Right cardiac atrium (tissue), 5 donors: ENCODE measurements at regions not wholly inside any gene's neighbourhood (a gene's known extent, or its start where the extent isn't known, plus 50 kb on each side); places are given as distances from the start of the nearest gene placed in this dataset.
"Not testable (repeated sequence)": the region's sequence is repeated elsewhere in the genome, so short reads cannot be mapped to it uniquely, and the experiment has no call there.

Experiments used
- ATAC-seq, 2 donors: fragments of 200-7000 bp; cut with Tn5 transposase; one replicate each; pipeline versions ENCODE4 v1.8.0 to v1.9.1; 2020; ENCODE audit warnings: moderate library complexity in 2 of 2, mild to moderate bottlenecking in 1 of 2
- DNase-seq, 3 donors: peaks; one replicate each; pipeline ENCODE4 v3.0.0-alpha.2; 2020
- H3K27ac ChIP-seq: one replicate; pipeline ENCODE4 v1.5.1; 2013; ENCODE audit warnings: mild to moderate bottlenecking, low read length, control low read depth, moderate library complexity
- H3K27me3 ChIP-seq: one replicate; pipeline ENCODE4 v1.6.1; 2013; ENCODE audit not compliant: control insufficient read depth, insufficient read depth
- H3K4me1 ChIP-seq: one replicate; pipeline ENCODE4 v1.6.1; 2013; ENCODE audit warnings: low read length; ENCODE audit not compliant: control insufficient read depth, insufficient read depth
- H3K4me3 ChIP-seq: one replicate; pipeline ENCODE4 v1.5.1; 2013; ENCODE audit warnings: low read length, control low read depth
- H3K9me3 ChIP-seq: one replicate; pipeline ENCODE4 v1.6.1; 2013; ENCODE audit warnings: low read length; ENCODE audit not compliant: control insufficient read depth
- WGBS: extraction: QIAGEN DNeasy Blood & Tissue Kit; methylation state at CpG from one replicate; pipeline ENCODE4 v1.1.7; 2013; 5-methylcytosine and 5-hydroxymethylcytosine counted together
- intact Hi-C, 4 donors: fragments of 100-400 bp; cut with DNase I; formaldehyde crosslinking; loops; one replicate each; pipeline versions ENCODE4 v1.11.0 to v1.14.0; 2022 to 2023
- donor health status: healthy with polysubstance abuse.
- donor health status: DM: no; HTN: yes; CAD: no.
- donor health status: DM: no; HTN: no; CAD: no.
- donor health status: DM: no; HTN: yes; CAD: no; lungs with severe emphysema.
- donor health status: DM: yes; HTN: yes; CAD: no.

DNA sequence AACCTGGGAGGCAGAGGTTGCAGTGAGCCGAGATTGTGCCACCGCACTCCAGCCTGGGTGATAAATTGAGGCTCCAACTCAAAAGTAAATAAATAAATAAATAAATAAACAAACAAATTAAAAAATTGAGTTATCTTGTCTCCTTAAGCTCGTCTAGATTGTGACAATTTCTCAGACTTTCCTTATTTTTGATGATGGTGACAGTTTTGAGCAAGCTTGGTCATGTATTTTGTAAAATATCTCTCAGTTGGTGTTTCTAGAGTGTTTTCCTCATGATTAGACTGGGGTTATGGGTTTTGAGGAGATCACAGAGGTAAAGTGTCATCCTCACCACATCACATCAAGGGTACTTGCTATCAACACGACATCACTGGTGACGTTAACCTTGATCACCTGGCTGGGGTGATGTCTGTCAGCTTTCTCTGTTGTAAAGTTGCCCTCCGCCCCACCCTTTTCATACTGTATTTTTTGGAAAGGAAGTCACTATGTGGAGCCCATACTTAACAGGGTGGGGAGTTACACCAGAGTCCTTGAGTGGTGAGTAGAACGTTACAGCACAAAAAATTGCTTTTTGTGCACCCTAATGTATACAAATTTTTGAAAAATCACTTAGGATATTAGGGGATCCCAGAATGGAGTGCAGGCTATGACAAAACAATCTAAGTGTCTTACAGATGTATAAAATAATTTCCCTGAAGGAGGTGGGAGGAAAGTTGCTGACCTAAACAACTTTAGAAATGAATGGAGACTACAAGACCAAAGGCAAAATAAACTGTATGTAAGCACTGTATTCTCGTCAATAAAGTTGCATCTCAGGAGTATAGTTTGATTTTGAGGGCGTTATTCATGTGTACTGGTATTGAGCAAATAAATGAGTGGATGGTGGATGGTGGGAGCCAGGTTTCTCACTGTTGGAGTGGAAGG, 116.4 kb upstream of the SGK1 start:
- H3K4me3 ChIP-seq: no peak overlapping the region
- no peaks in the 10 kb centered on the region for H3K27me3 ChIP-seq
- whole genome bisulfite sequencing: 96% methylated on average over 9 of the region's 9 CpGs
- intact Hi-C loops: no loop called here
- no peak for DNase-seq
- H3K9me3 ChIP-seq: no peaks in the 10 kb centered on the region
- H3K4me1 ChIP-seq: no peaks in the 10 kb centered on the region
- ATAC-seq: no peak
- H3K27ac ChIP-seq: no peak overlapping the region

DNA sequence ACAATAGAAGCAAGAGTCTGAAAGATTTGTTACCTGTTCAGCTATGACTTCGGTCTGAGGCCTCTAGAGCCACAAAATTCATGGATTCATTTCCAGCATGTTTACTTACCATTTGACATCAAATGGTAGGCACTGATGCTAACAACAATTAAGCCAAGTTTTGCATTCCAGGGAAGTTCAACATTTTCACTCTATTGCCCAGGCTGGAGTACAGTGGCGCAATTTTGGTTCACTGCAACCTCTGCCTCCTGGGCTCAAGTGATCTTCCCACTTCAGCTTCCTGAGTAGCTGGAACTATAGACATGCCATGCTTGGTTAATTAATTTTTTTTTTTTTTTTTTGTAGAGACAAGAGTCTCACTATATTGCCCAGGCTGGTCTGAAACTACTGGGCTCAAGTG, 114.1 kb upstream of the SGK1 start:
- DNase-seq: no peak
- Histone ChIP-seq H3K9me3 (no peaks in the 10 kb centered on the region), H3K4me1 (no peaks in the 10 kb centered on the region), H3K4me3 (no peak overlapping the region), H3K27ac (no peak overlapping the region), H3K27me3 (no peaks in the 10 kb centered on the region)
- WGBS: 48% methylated on average over 2 of the region's 2 CpGs
- ATAC-seq: no peak
- intact Hi-C loops: no loop called here

DNA sequence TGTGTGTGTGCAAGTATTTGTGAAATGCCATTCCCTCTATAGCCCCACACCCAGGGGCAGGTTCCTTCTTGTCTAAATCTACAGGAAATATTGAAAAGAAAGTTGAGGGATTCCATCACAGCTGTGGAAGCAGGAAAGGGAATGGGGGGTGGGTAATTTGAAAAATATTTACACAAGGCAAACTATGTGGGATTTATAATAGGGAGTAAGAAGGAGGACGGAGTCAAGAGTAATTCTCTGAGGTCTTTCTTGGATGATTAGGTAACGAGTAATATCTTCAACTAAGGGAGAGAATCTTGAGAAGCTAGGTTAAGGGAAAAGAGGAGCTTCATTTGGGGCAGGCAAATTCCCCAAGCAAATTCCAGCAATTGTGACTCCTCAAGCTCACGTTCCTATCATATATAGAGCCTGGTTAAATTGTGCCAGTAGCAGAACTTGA, 113.5 kb upstream of the SGK1 start:
- Histone ChIP-seq H3K27ac (no peak overlapping the region), H3K9me3 (no peaks in the 10 kb centered on the region), H3K4me3 (no peak overlapping the region), H3K27me3 (no peaks in the 10 kb centered on the region), H3K4me1 (no peaks in the 10 kb centered on the region)
- no peak for ATAC-seq
- intact Hi-C loops: no loop called here
- DNase-seq: no peak
- WGBS: 88% methylated on average over 3 of the region's 3 CpGs

DNA sequence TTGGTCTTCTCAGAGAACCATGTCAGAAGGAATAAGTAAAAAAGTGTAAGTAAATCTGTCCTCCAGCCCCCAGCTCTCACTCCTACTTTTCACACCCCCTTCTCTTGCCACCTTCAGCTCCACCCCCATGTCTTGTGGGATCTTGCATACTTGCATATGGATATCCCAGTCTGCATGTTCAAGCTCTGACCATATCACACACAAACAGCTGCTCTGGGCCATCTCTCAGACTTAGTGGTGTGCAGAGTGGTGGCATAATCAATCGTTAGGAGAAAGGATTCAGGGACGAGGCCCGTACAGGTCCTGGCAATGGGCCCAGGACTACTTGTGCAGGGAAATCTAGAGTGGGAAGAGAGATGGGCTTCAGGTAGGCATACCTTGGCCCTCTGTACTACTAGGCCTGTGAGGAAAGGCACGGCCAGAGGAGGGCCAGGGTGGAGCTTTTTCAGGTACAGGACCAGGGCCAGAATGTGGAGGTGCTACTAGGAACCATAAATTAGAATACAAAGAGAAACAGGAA, 112.0 kb upstream of the SGK1 start:
- Histone ChIP-seq H3K27me3 (no peaks in the 10 kb centered on the region), H3K4me3 (no peak overlapping the region), H3K27ac (no peak overlapping the region), H3K4me1 (no peaks in the 10 kb centered on the region), H3K9me3 (no peaks in the 10 kb centered on the region)
- no peak for DNase-seq
- ATAC-seq: no peak
- intact Hi-C loops: no loop called here
- 77% methylated on average over 4 of the region's 4 CpGs for whole genome bisulfite sequencing

DNA sequence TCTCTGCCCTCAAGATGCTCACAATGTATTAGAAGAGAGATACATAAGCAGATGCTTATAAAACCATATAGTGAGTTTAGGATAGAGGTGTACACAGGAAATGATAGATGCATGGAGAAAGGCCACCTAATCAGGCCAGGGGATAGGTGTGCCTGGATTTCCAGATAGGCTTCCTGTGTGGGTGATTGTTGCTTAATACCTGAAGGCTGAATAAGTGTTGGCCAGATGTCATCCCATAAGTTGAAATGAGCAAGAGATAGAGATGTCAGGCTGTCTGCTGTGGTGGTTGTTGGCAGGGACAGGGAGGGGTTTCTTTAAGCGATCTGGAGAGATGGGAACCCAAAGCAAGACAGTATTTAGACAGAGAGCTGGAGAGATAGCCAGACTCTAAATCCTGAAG, 109.8 kb upstream of the SGK1 start:
- WGBS: 92% methylated on average over 1 of the region's 1 CpG
- no peak overlapping the region for H3K4me3 ChIP-seq
- H3K4me1 ChIP-seq: no peaks in the 10 kb centered on the region
- no peaks in the 10 kb centered on the region for H3K27me3 ChIP-seq
- H3K9me3 ChIP-seq: no peaks in the 10 kb centered on the region
- intact Hi-C loops: no loop called here
- DNase-seq (no peak), ATAC-seq (no peak)
- no peak overlapping the region for H3K27ac ChIP-seq

DNA sequence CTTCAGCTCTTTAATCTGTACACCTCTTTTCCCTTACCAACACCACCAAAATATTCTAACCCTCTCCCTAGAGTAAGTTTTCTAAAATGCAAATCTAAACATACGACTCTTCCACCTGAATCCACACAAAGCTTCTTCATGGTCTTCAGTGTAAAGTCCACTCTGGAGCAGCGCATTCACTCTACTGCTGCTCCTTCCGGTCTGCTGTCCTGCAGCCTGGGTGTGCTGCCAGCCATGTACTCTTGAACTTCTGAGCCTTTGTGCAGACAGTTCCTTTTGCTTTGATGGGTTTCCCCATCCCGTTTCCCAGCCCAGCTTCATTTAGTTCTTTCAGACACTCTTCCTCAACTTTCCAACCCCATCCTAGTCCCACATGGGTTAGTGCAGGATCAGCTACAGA, 108.7 kb upstream of the SGK1 start:
- H3K4me1 ChIP-seq: no peaks in the 10 kb centered on the region
- H3K27me3 ChIP-seq: no peaks in the 10 kb centered on the region
- WGBS: 66% methylated on average over 4 of the region's 4 CpGs
- intact Hi-C loops: no loop called here
- no peak overlapping the region for H3K27ac ChIP-seq
- DNase-seq (no peak), ATAC-seq (no peak)
- H3K4me3 ChIP-seq: no peak overlapping the region
- H3K9me3 ChIP-seq: no peaks in the 10 kb centered on the region

DNA sequence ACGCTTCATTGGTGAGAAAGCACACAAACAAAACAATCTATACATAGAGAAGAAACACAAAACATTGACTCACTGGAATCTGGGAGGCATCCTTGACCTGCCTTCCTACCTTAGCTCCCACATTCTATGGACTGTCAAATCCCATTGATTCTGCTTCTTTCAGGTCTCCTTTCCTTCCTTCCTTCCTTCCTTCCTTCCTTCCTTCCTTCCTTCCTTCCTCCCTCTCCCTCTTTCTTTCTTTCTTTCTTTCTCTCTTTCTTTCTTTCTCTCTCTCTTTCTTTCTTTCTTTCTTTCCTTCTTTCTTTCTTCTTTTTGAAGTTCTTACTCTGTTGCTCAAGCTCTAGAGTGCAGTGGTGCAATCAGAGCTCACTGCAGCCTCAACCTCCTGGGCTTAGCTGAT, 108.0 kb upstream of the SGK1 start:
- H3K4me3 ChIP-seq, H3K27ac ChIP-seq, H3K27me3 ChIP-seq, intact Hi-C loops, H3K4me1 ChIP-seq, DNase-seq, H3K9me3 ChIP-seq, ATAC-seq: not testable (repeated sequence)
- 96% methylated on average over 1 of the region's 1 CpG for WGBS

DNA sequence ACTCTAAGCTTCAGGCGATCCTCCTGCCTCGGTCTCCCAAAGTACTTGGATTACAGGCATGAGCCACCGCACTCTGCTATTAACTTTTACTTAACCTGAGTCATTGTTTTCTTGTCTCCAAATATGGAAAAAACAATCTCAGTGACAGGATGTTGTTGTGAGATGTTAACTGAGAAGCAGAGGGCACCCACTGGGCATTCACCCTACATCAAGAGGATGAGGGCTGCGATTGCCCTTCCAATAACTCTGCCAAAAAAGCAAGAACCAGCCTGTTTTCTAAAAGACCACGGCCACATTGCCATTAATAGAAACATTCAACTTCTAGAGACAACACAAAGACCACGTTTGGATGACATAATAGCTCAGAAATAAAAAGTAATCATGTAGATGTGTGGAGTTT, 107.6 kb upstream of the SGK1 start:
- Histone ChIP-seq H3K4me1 (no peaks in the 10 kb centered on the region), H3K9me3 (no peaks in the 10 kb centered on the region), H3K27me3 (no peaks in the 10 kb centered on the region), H3K27ac (no peak overlapping the region), H3K4me3 (no peak overlapping the region)
- DNase-seq (no peak), ATAC-seq (no peak)
- WGBS: 82% methylated on average over 6 of the region's 6 CpGs
- intact Hi-C loops: no loop called here

DNA sequence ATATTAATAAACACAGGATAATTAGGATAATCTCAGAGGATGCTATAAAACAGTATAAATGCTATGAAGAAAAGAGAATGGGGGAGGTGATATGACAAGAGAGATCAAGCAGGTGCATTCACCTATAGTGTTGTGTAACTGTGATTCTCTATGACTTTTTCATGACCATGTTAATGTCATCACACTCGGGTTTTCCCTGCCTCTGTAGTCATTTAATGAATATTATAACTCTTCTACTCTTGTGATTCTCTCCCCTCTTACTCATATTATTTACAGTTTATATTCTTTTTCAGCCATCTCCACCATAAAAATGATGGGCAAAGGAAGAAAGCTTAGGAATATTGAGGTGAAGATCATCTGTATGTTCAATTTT, 106.9 kb upstream of the SGK1 start:
- Histone ChIP-seq H3K4me3 (no peak overlapping the region), H3K27ac (no peak overlapping the region), H3K4me1 (no peaks in the 10 kb centered on the region), H3K27me3 (no peaks in the 10 kb centered on the region), H3K9me3 (no peaks in the 10 kb centered on the region)
- intact Hi-C loops: no loop called here
- no peak for DNase-seq
- ATAC-seq: no peak
- 86% methylated on average over 1 of the region's 1 CpG for WGBS

DNA sequence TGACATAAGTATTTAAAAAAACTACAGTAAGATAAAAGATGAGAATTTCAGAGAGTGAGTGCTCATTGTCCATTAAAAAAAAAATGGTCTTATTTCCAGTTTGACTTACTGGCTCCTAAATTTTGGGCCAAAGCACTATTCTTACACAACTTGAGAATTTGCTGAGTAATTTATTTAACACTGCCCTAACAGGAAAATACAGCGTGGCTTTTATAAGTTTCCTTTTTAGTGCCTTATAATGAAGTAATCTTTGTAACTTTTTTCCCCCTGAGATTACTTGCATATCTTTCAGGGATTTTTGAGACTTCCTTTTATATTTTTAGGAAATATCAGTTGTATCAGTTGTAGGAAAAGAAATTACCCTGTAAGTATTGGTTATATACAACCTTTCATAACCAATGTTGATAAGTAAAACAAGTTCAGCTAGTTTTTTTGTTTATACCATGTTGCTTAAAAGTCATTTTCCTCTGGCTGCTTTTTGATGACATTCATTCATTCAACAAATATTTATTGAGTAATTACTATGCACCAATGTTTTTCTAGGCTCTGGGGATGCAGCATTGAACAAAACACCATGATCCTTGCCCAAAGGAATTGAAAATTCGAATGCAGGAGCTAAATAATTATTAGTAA, 106.4 kb upstream of the SGK1 start:
- 47% methylated on average over 2 of the region's 2 CpGs for WGBS
- Histone ChIP-seq H3K9me3 (no peaks in the 10 kb centered on the region), H3K27ac (no peak overlapping the region), H3K27me3 (no peaks in the 10 kb centered on the region), H3K4me1 (no peaks in the 10 kb centered on the region), H3K4me3 (no peak overlapping the region)
- ATAC-seq (no peak), DNase-seq (no peak)
- intact Hi-C loops: no loop called here

DNA sequence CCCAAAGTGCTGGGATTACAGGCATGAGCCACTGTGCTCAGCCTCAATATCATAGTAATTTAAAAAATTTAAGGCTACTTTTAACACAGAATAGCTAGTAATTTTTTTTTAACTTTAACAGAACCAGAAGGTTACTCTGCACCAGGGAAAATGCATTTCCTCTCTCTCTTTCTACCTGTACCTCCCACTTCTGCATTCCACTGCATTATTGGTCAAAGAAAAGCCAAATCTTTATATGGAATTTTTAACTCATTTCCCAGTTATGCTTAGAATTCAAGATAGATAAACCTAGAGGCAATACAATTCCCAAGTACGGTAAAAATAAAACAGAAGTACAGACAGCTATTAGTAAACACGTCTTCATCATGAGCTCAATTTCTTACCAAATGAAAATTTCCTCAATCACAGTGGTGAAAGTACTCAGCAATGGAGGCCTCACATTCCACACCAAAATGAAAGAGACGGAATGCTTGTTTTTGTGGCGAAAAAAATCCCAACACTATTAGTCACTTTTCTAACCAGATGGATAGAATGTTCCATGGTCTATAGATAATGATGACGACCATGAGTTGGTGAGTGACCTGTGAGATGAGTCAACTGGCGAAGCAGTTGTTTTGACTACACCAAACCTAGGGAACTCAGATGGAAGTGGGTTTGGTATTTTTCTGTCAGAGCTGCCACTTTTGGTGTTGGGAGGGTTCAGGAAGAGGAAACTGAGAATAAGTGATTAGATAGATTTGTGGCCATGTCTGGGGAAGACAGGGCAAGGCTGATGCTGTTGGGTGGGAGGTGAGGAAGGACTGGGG, 104.7 kb upstream of the SGK1 start:
- H3K4me1 ChIP-seq: no peaks in the 10 kb centered on the region
- H3K9me3 ChIP-seq: no peaks in the 10 kb centered on the region
- ATAC-seq: no peak
- WGBS: 84% methylated on average over 6 of the region's 6 CpGs
- H3K4me3 ChIP-seq: no peak overlapping the region
- no peak for DNase-seq
- H3K27me3 ChIP-seq: no peaks in the 10 kb centered on the region
- no peak overlapping the region for H3K27ac ChIP-seq
- intact Hi-C loops: no loop called here
